Testis (tissue), 2 donors: ENCODE measurements at regions not wholly inside any gene's neighbourhood (a gene's known extent, or its start where the extent isn't known, plus 50 kb on each side); places are given as distances from the start of the nearest gene placed in this dataset.

Experiments
- CTCF ChIP-seq, 3 experiments: fragments of 450-650 bp in 2 of 3; fragments of 200-600 bp in 1 of 3; sonication (generic) in 1 of 3; IDR thresholded peaks; one replicate each; pipeline ENCODE4 v1.5.1; 2016 to 2019; ENCODE audit warnings: antibody characterized with exemption in 3 of 3, mild to moderate bottlenecking in 2 of 3, moderate library complexity in 1 of 3
- POLR2A ChIP-seq: fragments of 450-650 bp; IDR thresholded peaks from one replicate; pipeline ENCODE4 v1.6.1; 2017; ENCODE audit warnings: antibody characterized with exemption, mild to moderate bottlenecking, moderate library complexity

GRCh38 chrX:128804828-128805227 lies 718.5 kb downstream of the SMARCA1 start:
- TF ChIP-seq CTCF (IDR thresholded peaks at IDR 0.05) (no peak), POLR2A (no peak)
